K562 (cell line): ENCODE measurements at regions not wholly inside any gene's neighbourhood (a gene's known extent, or its start where the extent isn't known, plus 50 kb on each side); places are given as distances from the start of the nearest gene placed in this dataset.

Experiments used
- ATAC-seq: fragments of 200-7000 bp; cut with Tn5 transposase; 3 replicates; pipeline ENCODE4 v1.9.1; 2020; ENCODE audit warnings: moderate library complexity
- BruUV-seq: library from RNA; stranded (reverse); fragments of 400-500 nt; replicated peaks from 2 replicates; lab custom pipeline; 2021; lab: Mats Ljungman, UMichigan
- CTCF ChIA-PET: fragments of 300-600 bp; formaldehyde crosslinking; extraction: SDS; loops from one replicate; lab custom pipeline; 2021; ENCODE audit warnings: low intra/inter-chr PET ratio; lab: Yijun Ruan, JAX
- POLR2A ChIA-PET: fragments of 300-600, 350-650 bp; sonication (Branson Sonifier 250); formaldehyde crosslinking; extraction: SDS; loops from one replicate; lab custom pipeline; 2021; ENCODE audit warnings: antibody characterized with exemption, inconsistent platforms; lab: Yijun Ruan, JAX
- DNase-seq, 4 experiments: peaks; one replicate each; pipeline versions ENCODE4 v3.0.0 to v3.0.0-alpha.2; 2011 to 2018; ENCODE audit warnings: low spot score in 3 of 4, mixed read lengths in 3 of 4; ENCODE audit errors: extremely low read depth in 1 of 4
- FAIRE-seq: peaks from 2 replicates; lab custom pipeline; 2011; peaks lifted over from hg19 to GRCh38; lab: Jason Lieb, UNC
- H2AFZ ChIP-seq: 2 replicates; pipeline ENCODE4 v1.6.0; 2011; ENCODE audit warnings: low read depth, low read length, control low read depth, inconsistent platforms
- H3K27ac ChIP-seq: fragments of 200-600 bp; 3 replicates; pipeline ENCODE4 v1.8.0; 2011; ENCODE audit warnings: low read depth, mild to moderate bottlenecking, control low read depth, inconsistent platforms, low read length, moderate library complexity, mixed read lengths; ENCODE audit errors: extremely low read depth
- H3K27me3 ChIP-seq, 2 experiments: fragments of 300-600 bp in 1 of 2; 2 replicates in 1 of 2; 3 replicates in 1 of 2; pipeline versions ENCODE4 v1.6.0 to v1.8.0; 2011; ENCODE audit warnings: inconsistent platforms in 2 of 2, low read length in 2 of 2, mild to moderate bottlenecking in 1 of 2, mixed read lengths in 1 of 2, moderate library complexity in 1 of 2; ENCODE audit not compliant: control insufficient read depth in 2 of 2, insufficient read depth in 2 of 2
- H3K36me3 ChIP-seq: fragments of 300-600 bp; 3 replicates; pipeline ENCODE4 v1.8.0; 2011; ENCODE audit warnings: mild to moderate bottlenecking, low read length, inconsistent platforms; ENCODE audit not compliant: control insufficient read depth, insufficient read depth
- H3K4me1 ChIP-seq, 2 experiments: fragments of 200-600 bp in 1 of 2; replicated peaks in 1 of 2; 2 replicates in 1 of 2; 3 replicates in 1 of 2; pipeline versions ENCODE4 v1.5.1 to v1.8.0; 2011; ENCODE audit warnings: inconsistent platforms in 2 of 2, low read length in 2 of 2, mild to moderate bottlenecking in 1 of 2, mixed read lengths in 1 of 2, moderate library complexity in 1 of 2; ENCODE audit not compliant: control insufficient read depth in 2 of 2, insufficient read depth in 2 of 2
- H3K4me2 ChIP-seq: 2 replicates; pipeline ENCODE4 v1.6.1; 2011; ENCODE audit warnings: low read length, control low read depth, inconsistent platforms, mixed read lengths; ENCODE audit not compliant: insufficient read depth
- H3K4me3 ChIP-seq: fragments of 200-600 bp; sonication (generic), shearing (Covaris generic); 2 replicates; pipeline ENCODE4 v1.5.1; 2016; ENCODE audit warnings: control low read depth, inconsistent platforms
- H3K79me2 ChIP-seq: fragments of 200-600 bp; 3 replicates; pipeline ENCODE4 v1.8.0; 2011; ENCODE audit warnings: low read length, inconsistent platforms; ENCODE audit not compliant: control insufficient read depth, insufficient read depth
- H3K9ac ChIP-seq, 2 experiments: 2 replicates each; pipeline versions ENCODE4 v1.6.0 to v1.6.1; 2011; ENCODE audit warnings: low read depth in 2 of 2, low read length in 2 of 2, control low read depth in 1 of 2, inconsistent platforms in 1 of 2, mild to moderate bottlenecking in 1 of 2, mixed read lengths in 1 of 2; ENCODE audit not compliant: insufficient read depth in 1 of 2
- H3K9me1 ChIP-seq: one replicate; pipeline ENCODE4 v1.6.0; 2011; ENCODE audit warnings: inconsistent platforms, mild to moderate bottlenecking, low read length, moderate library complexity; ENCODE audit not compliant: control insufficient read depth, insufficient read depth
- H3K9me3 ChIP-seq: replicated peaks from 2 replicates; pipeline ENCODE4 v1.5.1; 2011; ENCODE audit warnings: low read depth, low read length, inconsistent platforms; ENCODE audit not compliant: control insufficient read depth, insufficient read depth
- H4K20me1 ChIP-seq: replicated peaks from 2 replicates; pipeline ENCODE4 v1.6.1; 2011; ENCODE audit warnings: low read length, inconsistent platforms, mixed read lengths; ENCODE audit not compliant: control insufficient read depth, insufficient read depth
- ESRRB ChIP-seq: fragments of 250-450 bp; sonication (Bioruptor Pico); IDR thresholded peaks from 2 replicates; pipeline ENCODE4 v1.5.0; 2020; ENCODE audit warnings: mild to moderate bottlenecking, moderate library complexity, borderline replicate concordance
- FOXJ3 ChIP-seq: sonication (generic); formaldehyde crosslinking; IDR thresholded peaks from 2 replicates; pipeline ENCODE4 v1.4.0; 2020; ENCODE audit warnings: mild to moderate bottlenecking, missing genetic modification reagents
- HDGF ChIP-seq: fragments of 450-650 bp; IDR thresholded peaks from 2 replicates; pipeline ENCODE4 v1.6.1; 2016
- JUNB ChIP-seq: fragments of 450-650 bp; formaldehyde crosslinking; conservative IDR thresholded peaks from 2 replicates; pipeline ENCODE4 v1.4.0; 2020; ENCODE audit warnings: mild to moderate bottlenecking
- KDM2B ChIP-seq: fragments of 250-450 bp; sonication (Bioruptor Pico); IDR thresholded peaks from 2 replicates; pipeline ENCODE4 v1.8.0; 2021; ENCODE audit warnings: mild to moderate bottlenecking, moderate library complexity
- MED1 ChIP-seq: sonication (generic); formaldehyde crosslinking; IDR thresholded peaks from 2 replicates; pipeline ENCODE4 v1.8.1; 2023; ENCODE audit warnings: missing genetic modification reagents, borderline replicate concordance
- MXI1 ChIP-seq: IDR thresholded peaks from 2 replicates; pipeline ENCODE4 v1.6.1; 2011; ENCODE audit warnings: low read depth, mild to moderate bottlenecking, improper control_type of control experiment, low read length
- NUFIP1 ChIP-seq: fragments of 450-650 bp; IDR thresholded peaks from 2 replicates; pipeline ENCODE4 v1.6.1; 2018; ENCODE audit not compliant: partially characterized antibody
- POLR2A ChIP-seq: fragments of 450-650 bp; conservative IDR thresholded peaks from 2 replicates; pipeline ENCODE4 v1.6.1; 2016
- SETDB1 ChIP-seq: IDR thresholded peaks from one replicate; pipeline ENCODE4 v1.6.1; 2012; ENCODE audit warnings: low read length, control low read depth, inconsistent platforms
- ZNF232 ChIP-seq: sonication (generic); formaldehyde crosslinking; IDR thresholded peaks from 2 replicates; pipeline ENCODE4 v1.8.0; 2022; ENCODE audit warnings: mild to moderate bottlenecking, missing genetic modification reagents
- ZNF324 ChIP-seq: fragments of 250-450 bp; sonication (Bioruptor Pico); IDR thresholded peaks from 2 replicates; pipeline ENCODE4 v1.4.0; 2020; ENCODE audit warnings: mild to moderate bottlenecking
- ZNF764 ChIP-seq: fragments of 250-450 bp; sonication (Bioruptor Pico); IDR thresholded peaks from 2 replicates; pipeline ENCODE4 v1.4.0; 2020; ENCODE audit warnings: low read depth, mild to moderate bottlenecking, moderate library complexity
- WGBS: fragments of 100-300 bp; shearing (Covaris generic); methylation state at CpG from one replicate; pipeline ENCODE4 v1.1.6; 2016; ENCODE audit warnings: low coverage, mixed read lengths; ENCODE audit not compliant: insufficient coverage; ENCODE audit errors: missing lambda C conversion rate; 5-methylcytosine and 5-hydroxymethylcytosine counted together
- in situ Hi-C: fragments of 300-500 bp; cut with MboI; formaldehyde crosslinking; loops from 4 replicates; pipeline ENCODE4 v1.15.0; 2018; ENCODE audit warnings: inconsistent platforms, mixed read lengths
- intact Hi-C: fragments of 100-400 bp; cut with micrococcal nuclease; formaldehyde crosslinking; loops from 2 replicates; pipeline ENCODE4 v1.14.2; 2022
- TF ChIP-seq, protein P1 (sequence below): fragments of 450-650 bp; IDR thresholded peaks from 2 replicates; pipeline ENCODE4 v1.6.1; 2016; ENCODE audit warnings: borderline replicate concordance

DNA sequence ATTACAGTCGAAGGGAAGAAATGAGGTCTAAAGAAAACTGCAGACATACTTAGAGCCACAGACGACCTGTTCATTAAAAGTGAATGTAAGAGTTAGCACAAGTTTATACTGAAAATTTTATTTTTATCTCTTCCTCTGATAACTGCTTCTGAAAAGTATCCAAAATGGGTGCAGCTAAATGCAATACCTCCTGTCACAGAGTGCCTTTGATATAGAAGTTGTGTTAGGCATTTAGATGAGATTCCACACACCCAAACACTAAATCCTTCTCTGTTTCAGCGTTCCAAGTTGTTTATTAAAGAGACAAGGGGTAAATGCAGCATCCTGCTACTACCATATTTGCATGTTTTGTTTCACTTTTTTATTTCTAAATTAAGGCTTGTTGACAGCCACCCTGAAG lies 214.7 kb upstream of the TSHZ2 start:
- H3K4me1 ChIP-seq, result no peaks in the 10 kb centered on the region
- WGBS, result 0% methylated on average over 3 of the region's 3 CpGs
- no peak overlapping the region for H3K4me2 ChIP-seq
- H4K20me1 ChIP-seq, result no peaks in the 10 kb centered on the region
- no peak overlapping the region for H2AFZ ChIP-seq
- POLR2A ChIA-PET, result no interaction called here
- in situ Hi-C loops, result no loop called here
- CTCF ChIA-PET, result no interaction called here
- FAIRE-seq, result no peak
- H3K79me2 ChIP-seq, result no peaks in the 10 kb centered on the region
- H3K27me3 ChIP-seq, result no peaks in the 10 kb centered on the region
- H3K27ac ChIP-seq, result no peak overlapping the region
- H3K9me3 ChIP-seq, result no peaks in the 10 kb centered on the region
- TF ChIP-seq KDM2B (no peak), ESRRB (CRISPR knock-in tag) (no peak), ZNF764 (CRISPR knock-in tag) (no peak), ZNF232 (CRISPR knock-in tag) (no peak), HDGF (no peak), MXI1 (no peak), FOXJ3 (CRISPR knock-in tag) (no peak), ZNF324 (no peak), MED1 (CRISPR knock-in tag) (no peak), POLR2A (no peak), JUNB (CRISPR knock-in tag) (no peak), NUFIP1 (no peak), SETDB1 (no peak)
- TF ChIP-seq, protein P1, sequence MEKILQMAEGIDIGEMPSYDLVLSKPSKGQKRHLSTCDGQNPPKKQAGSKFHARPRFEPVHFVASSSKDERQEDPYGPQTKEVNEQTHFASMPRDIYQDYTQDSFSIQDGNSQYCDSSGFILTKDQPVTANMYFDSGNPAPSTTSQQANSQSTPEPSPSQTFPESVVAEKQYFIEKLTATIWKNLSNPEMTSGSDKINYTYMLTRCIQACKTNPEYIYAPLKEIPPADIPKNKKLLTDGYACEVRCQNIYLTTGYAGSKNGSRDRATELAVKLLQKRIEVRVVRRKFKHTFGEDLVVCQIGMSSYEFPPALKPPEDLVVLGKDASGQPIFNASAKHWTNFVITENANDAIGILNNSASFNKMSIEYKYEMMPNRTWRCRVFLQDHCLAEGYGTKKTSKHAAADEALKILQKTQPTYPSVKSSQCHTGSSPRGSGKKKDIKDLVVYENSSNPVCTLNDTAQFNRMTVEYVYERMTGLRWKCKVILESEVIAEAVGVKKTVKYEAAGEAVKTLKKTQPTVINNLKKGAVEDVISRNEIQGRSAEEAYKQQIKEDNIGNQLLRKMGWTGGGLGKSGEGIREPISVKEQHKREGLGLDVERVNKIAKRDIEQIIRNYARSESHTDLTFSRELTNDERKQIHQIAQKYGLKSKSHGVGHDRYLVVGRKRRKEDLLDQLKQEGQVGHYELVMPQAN, result no peak
- no TSS peak for BruUV-seq
- no peak overlapping the region for H3K4me3 ChIP-seq
- intact Hi-C loops, result no loop called here
- ATAC-seq, result no peak
- no peaks in the 10 kb centered on the region for H3K36me3 ChIP-seq
- no peak for DNase-seq
- no peak overlapping the region for H3K9ac ChIP-seq
- no peaks in the 10 kb centered on the region for H3K9me1 ChIP-seq
